IPS DF 19.7 (cell line): ENCODE measurements at regions not wholly inside any gene's neighbourhood (a gene's known extent, or its start where the extent isn't known, plus 50 kb on each side); places are given as distances from the start of the nearest gene placed in this dataset.

Experiments used
- DNase-seq: peaks from one replicate; pipeline ENCODE4 v3.0.0-alpha.2; 2013; ENCODE audit warnings: low read depth, low spot score

DNA sequence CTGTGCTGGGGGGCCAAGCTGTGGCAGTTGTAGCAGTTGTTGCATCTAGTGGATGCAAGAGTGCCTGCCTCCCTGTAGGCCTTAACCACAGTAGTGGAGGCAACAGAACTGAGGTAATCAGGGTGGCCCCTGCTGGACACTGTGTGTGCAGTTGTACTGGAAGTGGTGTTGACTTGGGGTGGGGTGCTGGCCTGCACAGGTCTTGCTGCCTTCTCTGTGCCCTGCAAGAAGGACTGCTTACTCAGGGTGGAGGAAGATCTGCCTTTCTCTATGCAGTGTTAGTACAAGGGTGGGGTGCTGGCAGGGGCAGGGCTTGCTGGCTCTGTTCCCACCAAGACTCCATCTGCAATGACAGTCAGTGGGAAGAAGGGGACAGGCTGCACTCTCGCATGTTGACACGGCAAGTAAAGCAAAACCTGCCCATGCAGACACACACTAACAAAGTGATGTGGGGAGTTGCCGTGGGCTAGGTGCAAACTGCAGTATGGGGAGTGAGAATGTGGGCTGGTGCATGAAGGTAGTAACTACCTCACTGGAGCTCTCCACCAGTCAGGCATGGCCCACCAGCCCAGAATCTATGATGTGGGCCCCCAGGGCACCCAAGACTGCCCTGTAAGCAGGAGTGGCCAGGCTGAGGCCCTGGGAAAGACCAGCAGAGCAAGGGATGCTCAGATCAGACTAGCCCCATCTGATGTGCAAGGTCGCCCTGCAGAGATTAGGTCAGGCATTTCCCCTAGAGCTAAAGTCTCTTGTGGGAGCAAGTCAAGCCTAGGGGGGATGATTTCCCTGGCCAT lies 594.9 kb downstream of the TECRL start:
- no peak for DNase-seq

GRCh38 chr4:63799166-63799565 lies 610.1 kb downstream of the TECRL start:
- DNase-seq: no peak

DNA sequence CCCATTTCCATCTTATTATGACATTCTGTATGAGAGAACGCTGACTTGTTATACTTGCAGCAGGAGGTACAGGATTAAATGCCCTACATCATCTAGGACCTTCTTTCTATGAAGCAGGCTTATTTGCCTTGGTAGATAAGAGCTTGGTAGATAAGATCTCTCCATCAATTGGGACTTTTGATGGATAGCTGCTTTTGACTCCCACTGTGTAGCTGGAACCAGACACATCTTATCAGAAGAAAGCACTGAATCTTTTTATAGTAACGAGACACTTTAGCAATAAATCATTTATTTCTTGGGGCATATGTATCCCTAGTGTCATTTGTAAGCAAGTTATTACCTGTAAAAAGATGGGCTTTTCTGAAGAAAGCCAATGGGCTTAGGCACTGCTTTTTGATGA lies 613.9 kb downstream of the TECRL start:
- DNase-seq: no peak

GRCh38 chr4:63790377-63790776 lies 618.9 kb downstream of the TECRL start:
- no peak for DNase-seq

- no peak for DNase-seq
Observed at GRCh38 chr4:63788271-63788670, 621.0 kb downstream of the TECRL start.

GRCh38 chr4:63787326-63787725 lies 621.9 kb downstream of the TECRL start:
- DNase-seq: no peak

DNA sequence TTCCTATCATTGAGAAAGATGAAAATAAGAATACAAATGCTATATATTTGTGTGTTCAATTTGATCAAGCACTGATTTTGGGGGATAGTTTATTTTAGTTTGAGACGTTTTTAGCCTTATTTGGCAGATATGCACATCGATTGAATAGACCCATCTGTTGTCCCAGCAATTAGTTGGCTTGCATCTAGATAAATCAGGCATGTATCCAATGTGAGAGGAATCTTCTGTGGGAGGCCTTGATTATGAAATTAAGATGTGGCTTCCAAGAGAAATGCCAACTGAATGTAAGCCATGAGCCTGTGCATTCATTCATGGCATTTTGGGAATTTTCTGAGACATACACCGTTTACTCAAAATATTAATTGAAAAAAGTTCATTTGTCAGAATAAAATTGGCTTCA lies 623.1 kb downstream of the TECRL start:
- no peak for DNase-seq

DNA sequence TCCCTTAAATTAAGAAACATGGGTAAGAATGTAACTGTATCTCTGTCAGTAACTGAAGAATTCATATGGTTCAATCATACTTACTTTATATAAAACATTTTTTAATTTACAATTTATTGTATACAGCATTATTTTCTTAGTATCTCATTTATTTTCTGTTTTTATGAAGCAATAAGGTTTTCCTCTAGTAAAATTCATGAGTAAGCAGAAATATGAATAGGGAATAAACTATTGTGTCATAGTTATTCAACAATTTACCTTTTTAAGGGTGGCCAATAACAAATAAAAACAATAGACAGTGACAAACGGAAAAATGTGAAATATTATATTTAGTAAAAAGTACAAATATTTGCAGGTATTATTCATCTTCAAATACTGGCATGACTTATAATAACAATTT lies 624.4 kb downstream of the TECRL start:
- DNase-seq: no peak

DNA sequence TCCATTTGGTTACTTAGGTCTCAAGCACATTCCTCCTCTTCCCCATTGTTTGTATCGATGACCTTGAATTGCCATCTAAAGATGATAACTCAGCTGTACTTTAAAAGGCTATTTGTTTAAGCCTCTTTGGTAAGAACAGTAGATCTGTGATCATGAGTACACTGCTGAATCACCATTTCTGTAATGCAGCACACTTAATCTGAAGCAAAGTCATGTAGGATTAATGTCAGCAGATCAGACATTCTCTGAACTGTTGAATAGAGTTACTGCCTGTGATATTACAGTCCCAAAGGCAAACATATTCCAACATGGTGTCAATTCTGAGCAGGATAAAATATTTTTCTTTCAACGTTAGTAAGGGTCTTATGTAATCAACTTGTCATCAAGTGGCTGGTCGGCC lies 631.6 kb downstream of the TECRL start:
- DNase-seq: no peak

- no peak for DNase-seq
Observed at GRCh38 chr4:63764400-63764799, 644.9 kb downstream of the TECRL start.

DNA sequence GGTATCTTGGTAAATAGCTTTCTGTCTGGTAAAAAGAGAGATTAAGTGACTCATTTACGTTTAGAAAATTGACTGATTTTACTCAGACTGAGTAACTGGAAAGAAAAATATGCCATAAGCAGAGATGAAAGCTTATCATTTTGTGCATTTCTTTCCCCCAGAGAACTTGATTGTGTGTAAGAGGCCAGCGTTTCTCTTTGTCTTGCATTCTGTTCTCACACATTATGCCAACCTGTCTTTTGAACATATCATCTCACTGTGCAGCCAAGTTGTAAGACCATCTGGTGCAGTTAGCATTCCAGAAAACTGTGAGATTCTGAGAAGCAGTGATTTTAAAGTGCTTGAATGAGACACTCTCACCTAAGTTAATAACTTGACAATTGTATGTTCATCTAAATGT lies 651.3 kb downstream of the TECRL start:
- DNase-seq: no peak

DNA sequence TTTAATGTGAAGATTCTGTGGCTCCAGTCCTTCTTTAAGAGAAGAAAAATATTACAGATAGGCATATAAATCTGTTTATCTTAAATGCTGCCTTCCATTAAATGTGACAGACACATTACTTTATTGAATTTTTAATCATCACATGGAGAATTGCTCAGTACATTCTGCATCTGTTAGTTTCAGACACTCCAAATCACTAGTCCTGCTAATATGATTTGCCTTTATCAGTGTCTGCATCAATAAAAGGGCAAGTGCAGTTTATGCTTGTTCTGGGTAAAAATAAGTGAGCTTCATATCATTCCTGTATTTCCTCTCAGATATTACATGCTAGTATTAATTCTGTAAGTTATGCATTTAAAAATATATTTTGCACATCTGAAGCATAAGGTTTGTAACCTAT lies 666.4 kb downstream of the TECRL start:
- no peak for DNase-seq

DNA sequence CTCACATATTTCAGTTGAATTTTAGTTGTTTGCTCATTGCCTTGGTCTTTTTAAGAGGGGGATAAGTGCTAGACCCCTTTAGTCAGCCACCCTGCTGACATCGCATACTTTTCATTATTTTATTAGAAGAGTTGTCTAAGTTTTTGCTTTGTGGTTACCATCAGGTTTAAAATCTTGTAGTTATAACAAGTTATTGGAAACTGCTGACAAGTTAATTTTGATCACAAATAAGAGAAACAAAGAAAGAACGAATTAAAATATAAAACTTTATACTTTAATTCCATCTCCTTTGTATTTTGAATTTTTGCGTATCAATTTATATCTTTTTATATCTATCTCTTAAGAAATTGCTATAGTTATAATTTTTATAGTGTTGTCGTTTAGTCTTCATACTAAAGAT lies 679.7 kb downstream of the TECRL start:
- DNase-seq: no peak

- no peak for DNase-seq
Observed at GRCh38 chr4:63728480-63729177, 680.6 kb downstream of the TECRL start.

GRCh38 chr4:63717384-63717783 lies 691.9 kb downstream of the TECRL start:
- DNase-seq: no peak

DNA sequence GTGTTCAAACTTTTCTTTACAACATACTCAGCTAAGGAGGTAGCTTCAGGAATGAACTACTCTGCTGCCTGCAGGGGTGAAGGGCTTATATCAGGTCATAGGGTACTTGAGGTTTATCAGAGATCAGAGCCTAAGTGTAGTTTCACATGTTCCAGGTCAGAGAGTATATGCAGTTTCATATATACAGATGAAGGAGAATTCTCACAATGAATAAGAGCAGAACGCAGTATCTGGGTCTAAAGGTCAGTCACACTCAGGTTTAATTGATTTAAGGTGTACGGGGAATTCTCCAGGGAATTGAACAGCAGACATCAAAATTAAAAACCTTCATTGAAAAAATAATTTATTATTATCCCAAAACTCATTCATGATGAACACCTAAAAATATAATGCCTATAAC lies 700.6 kb downstream of the TECRL start:
- no peak for DNase-seq

- no peak for DNase-seq
Observed at GRCh38 chr4:63700569-63700968, 708.7 kb downstream of the TECRL start.

- no peak for DNase-seq
Observed at GRCh38 chr4:63693321-63693720, 715.9 kb downstream of the TECRL start.

DNA sequence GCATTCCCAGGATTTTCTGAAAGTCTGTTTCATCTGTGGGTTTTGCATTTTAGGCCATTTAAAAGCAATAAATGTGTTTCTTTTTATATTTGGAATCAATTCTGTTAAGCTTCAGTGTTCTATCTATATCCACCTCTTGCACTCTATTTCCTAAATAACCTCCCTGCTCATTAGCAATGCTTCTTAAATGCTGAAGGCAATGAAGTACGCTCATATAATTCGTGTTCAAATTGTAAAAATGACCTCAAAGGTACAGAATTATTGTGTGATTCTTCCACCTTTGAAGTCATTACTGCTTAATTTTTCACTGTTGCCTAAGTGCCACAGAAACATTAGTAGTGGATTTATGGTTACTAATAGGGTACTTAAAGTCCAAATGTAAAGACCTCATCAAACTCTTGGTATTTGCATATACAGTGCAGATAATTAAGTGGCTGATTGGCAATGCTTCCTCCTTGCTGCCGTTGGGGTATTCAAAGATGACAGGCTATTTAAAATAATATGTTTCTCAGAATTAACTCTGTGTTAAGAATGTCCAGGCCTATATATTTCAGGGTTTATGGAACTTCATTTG lies 730.8 kb downstream of the TECRL start:
- no peak for DNase-seq

DNA sequence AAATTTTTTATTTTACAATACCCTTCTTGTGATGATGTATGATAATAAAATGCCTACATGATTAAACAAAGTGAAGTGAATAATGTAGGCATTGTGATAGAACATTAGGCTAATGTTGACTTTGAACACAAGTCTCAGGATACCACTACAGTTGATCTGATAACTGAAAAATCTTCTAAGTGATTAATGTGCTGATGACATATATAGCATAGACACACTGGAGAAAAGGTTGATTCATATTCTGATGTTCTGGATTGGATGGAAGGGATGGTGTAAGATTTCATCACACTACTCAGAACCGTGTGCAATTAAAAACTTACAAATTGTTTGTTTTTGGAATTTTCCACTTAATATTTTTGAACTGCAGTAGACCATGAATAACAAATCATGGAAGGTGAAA lies 738.5 kb downstream of the TECRL start:
- no peak for DNase-seq

- no peak for DNase-seq
Observed at GRCh38 chr4:63663870-63664269, 745.4 kb downstream of the TECRL start.

DNA sequence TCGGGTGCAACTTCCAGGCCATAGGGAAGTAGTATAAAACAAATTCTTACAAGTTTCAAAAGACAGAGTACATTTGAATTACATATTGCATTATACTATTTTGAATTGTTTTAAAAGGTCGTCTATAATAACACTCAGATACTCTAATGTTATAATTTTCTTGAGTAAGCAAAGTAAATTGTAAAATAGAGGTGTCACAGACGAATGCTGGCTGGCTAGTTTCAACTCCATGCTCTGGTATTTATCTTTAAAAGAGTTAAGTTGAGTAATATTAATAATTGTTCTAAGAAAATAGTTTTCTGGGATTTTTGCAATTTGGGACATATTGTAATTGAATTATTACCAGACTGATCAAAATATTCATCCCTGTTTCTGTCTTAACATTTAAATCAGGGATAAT lies 764.9 kb downstream of the TECRL start:
- DNase-seq: no peak

DNA sequence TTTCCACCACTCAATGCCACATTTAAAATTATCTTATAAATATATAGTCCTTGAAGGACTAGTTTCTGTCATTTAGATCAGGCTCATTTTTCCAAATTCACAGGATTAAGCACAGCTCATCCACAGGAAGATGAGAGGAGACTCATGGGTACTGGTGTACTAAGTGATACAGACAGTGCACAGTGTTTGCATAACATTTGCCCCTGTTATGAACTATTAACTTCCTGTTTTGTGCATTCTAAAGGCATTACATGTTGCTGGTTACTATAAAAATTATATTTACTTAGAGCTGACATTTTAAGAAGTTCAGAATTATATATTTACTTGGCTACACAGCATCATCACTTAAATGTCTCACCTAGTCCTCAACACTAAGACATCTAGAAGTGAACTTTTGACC lies 772.0 kb downstream of the TECRL start:
- DNase-seq: no peak
